K562 (cell line): ENCODE measurements at regions not wholly inside any gene's neighbourhood (a gene's known extent, or its start where the extent isn't known, plus 50 kb on each side); places are given as distances from the start of the nearest gene placed in this dataset.

Experiments
- ATF1 ChIP-seq, 2 experiments: fragments of 450-650 bp in 1 of 2; IDR thresholded peaks; 2 replicates each; pipeline ENCODE4 v1.6.1; 2016; ENCODE audit warnings: missing compliant biosample characterization in 1 of 2, missing genetic modification characterization in 1 of 2
- SMAD4 ChIP-seq: fragments of 250-450 bp; sonication (Bioruptor Pico); conservative IDR thresholded peaks from 2 replicates; pipeline ENCODE4 v1.8.0; 2021; ENCODE audit warnings: inconsistent platforms, mild to moderate bottlenecking, moderate library complexity
- TAF9B ChIP-seq: fragments of 450-650 bp; IDR thresholded peaks from 2 replicates; pipeline ENCODE4 v1.6.1; 2018; ENCODE audit warnings: mild to moderate bottlenecking; ENCODE audit not compliant: partially characterized antibody
- TFAM ChIP-seq: fragments of 250-450 bp; sonication (Bioruptor Pico); conservative IDR thresholded peaks from 2 replicates; pipeline ENCODE4 v1.5.0; 2021; ENCODE audit warnings: mild to moderate bottlenecking, moderate library complexity
- ZBTB17 ChIP-seq: fragments of 450-650 bp; formaldehyde crosslinking; IDR thresholded peaks from 2 replicates; pipeline ENCODE4 v1.4.0; 2020; ENCODE audit warnings: mild to moderate bottlenecking
- ZKSCAN1 ChIP-seq: fragments of 150-350 bp; IDR thresholded peaks from 2 replicates; pipeline ENCODE4 v1.6.1; 2016; ENCODE audit warnings: low read depth, low read length
- TF ChIP-seq, protein P1 (sequence below): sonication (generic); formaldehyde crosslinking; IDR thresholded peaks from 2 replicates; pipeline ENCODE4 v1.8.1; 2023; ENCODE audit warnings: mild to moderate bottlenecking, missing genetic modification reagents
- TF ChIP-seq, protein P2 (sequence below): fragments of 250-450 bp; sonication (Bioruptor Pico); IDR thresholded peaks from 2 replicates; pipeline ENCODE4 v1.9.0; 2021; ENCODE audit warnings: mild to moderate bottlenecking, inconsistent platforms
- TF ChIP-seq, protein P3 (sequence below), 2 experiments: fragments of 450-650 bp in 1 of 2; sonication (generic) in 1 of 2; formaldehyde crosslinking in 1 of 2; IDR thresholded peaks; 2 replicates each; pipeline versions ENCODE4 v1.7.1 to v1.9.0; 2016 to 2022; ENCODE audit warnings: inconsistent platforms in 1 of 2, mild to moderate bottlenecking in 1 of 2, missing genetic modification reagents in 1 of 2

DNA sequence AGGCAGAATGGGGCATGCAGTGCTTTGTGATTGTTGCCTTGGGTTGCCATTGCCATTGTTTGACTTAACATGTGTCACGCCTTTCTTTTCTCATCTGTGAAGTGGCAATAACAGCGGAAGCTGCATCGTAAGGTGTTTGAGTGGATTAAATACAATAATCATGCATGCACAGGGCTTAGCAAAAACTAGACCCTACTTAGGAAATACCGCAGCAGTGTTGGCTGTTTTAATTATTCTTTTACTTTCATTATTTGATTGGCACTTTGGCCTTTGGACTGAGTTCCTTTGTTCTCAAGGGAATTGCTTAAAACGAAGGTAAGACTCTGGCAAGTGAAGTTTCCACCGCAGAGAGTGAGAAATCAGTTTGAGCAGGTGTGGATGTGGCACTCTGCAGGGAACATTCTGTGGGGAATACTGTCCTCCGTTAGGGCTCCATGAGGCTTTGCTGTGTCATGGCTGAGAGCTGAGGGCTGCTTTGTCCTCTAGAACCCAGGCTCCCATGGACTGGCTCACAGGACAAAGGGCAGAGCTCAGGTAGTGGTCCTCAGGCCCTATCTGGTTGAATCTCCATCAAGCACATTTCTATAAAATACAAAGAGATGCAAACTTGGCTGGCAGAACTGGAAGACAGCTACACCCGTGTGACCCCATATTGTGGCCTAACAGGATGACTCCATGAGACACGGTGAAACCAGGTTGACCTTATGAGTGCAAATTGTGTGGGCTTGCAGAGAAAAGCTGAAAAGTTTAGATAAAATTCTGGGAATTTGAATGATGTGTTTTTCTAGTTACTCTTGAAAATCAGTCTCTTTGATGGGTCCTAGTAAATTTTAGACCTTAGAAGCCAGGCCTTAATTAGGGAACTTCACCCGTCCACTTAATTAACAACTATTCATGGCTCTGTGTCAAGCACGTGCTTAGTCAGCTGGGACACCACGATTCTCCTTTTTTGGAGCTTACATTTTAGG lies 407.2 kb downstream of the KCNRG start (continued):
- TF ChIP-seq ZBTB17, result no peak
- TF ChIP-seq, protein P1, sequence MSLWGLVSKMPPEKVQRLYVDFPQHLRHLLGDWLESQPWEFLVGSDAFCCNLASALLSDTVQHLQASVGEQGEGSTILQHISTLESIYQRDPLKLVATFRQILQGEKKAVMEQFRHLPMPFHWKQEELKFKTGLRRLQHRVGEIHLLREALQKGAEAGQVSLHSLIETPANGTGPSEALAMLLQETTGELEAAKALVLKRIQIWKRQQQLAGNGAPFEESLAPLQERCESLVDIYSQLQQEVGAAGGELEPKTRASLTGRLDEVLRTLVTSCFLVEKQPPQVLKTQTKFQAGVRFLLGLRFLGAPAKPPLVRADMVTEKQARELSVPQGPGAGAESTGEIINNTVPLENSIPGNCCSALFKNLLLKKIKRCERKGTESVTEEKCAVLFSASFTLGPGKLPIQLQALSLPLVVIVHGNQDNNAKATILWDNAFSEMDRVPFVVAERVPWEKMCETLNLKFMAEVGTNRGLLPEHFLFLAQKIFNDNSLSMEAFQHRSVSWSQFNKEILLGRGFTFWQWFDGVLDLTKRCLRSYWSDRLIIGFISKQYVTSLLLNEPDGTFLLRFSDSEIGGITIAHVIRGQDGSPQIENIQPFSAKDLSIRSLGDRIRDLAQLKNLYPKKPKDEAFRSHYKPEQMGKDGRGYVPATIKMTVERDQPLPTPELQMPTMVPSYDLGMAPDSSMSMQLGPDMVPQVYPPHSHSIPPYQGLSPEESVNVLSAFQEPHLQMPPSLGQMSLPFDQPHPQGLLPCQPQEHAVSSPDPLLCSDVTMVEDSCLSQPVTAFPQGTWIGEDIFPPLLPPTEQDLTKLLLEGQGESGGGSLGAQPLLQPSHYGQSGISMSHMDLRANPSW (CRISPR knock-in tag), result no peak
- no peak for TF ChIP-seq TFAM (CRISPR knock-in tag)
- no peak for TF ChIP-seq ZKSCAN1
- TF ChIP-seq, protein P2, sequence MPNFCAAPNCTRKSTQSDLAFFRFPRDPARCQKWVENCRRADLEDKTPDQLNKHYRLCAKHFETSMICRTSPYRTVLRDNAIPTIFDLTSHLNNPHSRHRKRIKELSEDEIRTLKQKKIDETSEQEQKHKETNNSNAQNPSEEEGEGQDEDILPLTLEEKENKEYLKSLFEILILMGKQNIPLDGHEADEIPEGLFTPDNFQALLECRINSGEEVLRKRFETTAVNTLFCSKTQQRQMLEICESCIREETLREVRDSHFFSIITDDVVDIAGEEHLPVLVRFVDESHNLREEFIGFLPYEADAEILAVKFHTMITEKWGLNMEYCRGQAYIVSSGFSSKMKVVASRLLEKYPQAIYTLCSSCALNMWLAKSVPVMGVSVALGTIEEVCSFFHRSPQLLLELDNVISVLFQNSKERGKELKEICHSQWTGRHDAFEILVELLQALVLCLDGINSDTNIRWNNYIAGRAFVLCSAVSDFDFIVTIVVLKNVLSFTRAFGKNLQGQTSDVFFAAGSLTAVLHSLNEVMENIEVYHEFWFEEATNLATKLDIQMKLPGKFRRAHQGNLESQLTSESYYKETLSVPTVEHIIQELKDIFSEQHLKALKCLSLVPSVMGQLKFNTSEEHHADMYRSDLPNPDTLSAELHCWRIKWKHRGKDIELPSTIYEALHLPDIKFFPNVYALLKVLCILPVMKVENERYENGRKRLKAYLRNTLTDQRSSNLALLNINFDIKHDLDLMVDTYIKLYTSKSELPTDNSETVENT, result no peak
- TF ChIP-seq ATF1 (CRISPR knock-in tag; IDR thresholded peaks at IDR 0.05), result no peak
- TF ChIP-seq ATF1 (tag; IDR thresholded peaks at IDR 0.05), result no peak; the same call in 1 of the 2 replicates
- no peak for TF ChIP-seq SMAD4 (CRISPR knock-in tag)
- TF ChIP-seq TAF9B, result peak; percentile 25
- TF ChIP-seq, protein P3, sequence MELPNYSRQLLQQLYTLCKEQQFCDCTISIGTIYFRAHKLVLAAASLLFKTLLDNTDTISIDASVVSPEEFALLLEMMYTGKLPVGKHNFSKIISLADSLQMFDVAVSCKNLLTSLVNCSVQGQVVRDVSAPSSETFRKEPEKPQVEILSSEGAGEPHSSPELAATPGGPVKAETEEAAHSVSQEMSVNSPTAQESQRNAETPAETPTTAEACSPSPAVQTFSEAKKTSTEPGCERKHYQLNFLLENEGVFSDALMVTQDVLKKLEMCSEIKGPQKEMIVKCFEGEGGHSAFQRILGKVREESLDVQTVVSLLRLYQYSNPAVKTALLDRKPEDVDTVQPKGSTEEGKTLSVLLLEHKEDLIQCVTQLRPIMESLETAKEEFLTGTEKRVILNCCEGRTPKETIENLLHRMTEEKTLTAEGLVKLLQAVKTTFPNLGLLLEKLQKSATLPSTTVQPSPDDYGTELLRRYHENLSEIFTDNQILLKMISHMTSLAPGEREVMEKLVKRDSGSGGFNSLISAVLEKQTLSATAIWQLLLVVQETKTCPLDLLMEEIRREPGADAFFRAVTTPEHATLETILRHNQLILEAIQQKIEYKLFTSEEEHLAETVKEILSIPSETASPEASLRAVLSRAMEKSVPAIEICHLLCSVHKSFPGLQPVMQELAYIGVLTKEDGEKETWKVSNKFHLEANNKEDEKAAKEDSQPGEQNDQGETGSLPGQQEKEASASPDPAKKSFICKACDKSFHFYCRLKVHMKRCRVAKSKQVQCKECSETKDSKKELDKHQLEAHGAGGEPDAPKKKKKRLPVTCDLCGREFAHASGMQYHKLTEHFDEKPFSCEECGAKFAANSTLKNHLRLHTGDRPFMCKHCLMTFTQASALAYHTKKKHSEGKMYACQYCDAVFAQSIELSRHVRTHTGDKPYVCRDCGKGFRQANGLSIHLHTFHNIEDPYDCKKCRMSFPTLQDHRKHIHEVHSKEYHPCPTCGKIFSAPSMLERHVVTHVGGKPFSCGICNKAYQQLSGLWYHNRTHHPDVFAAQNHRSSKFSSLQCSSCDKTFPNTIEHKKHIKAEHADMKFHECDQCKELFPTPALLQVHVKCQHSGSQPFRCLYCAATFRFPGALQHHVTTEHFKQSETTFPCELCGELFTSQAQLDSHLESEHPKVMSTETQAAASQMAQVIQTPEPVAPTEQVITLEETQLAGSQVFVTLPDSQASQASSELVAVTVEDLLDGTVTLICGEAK (IDR thresholded peaks at IDR 0.05), result no peak
- TF ChIP-seq, protein P3 (CRISPR knock-in tag; IDR thresholded peaks at IDR 0.05), result no peak
